Kidney glomerular epithelial cell (primary cell): ENCODE measurements at regions not wholly inside any gene's neighbourhood (a gene's known extent, or its start where the extent isn't known, plus 50 kb on each side); places are given as distances from the start of the nearest gene placed in this dataset.
A peak's percentile ranks its signal among the peaks of the same experiment; 100 is the strongest.

Source experiments
- DNase-seq: peaks from one replicate; lab custom pipeline; 2025; lab: John Stamatoyannopoulos, UW

GRCh38 chr7:156456032-156456431 lies 184.5 kb upstream of the RNF32 start:
- DNase-seq = no peak

GRCh38 chr7:156450473-156450872 lies 190.1 kb upstream of the RNF32 start:
- DNase-seq = no peak

- DNase-seq = no peak
These were observed 191.7 kb upstream of the RNF32 start for GRCh38 chr7:156448918-156449317.

GRCh38 chr7:156446990-156447389 lies 193.6 kb upstream of the RNF32 start:
- DNase-seq = no peak

GRCh38 chr7:156445997-156446761 lies 194.4 kb upstream of the RNF32 start:
- no peak for DNase-seq

- DNase-seq = no peak
These were observed 198.1 kb upstream of the RNF32 start for GRCh38 chr7:156442516-156442915.

- DNase-seq = no peak
These were observed 200.1 kb upstream of the RNF32 start for GRCh38 chr7:156440456-156440855.

GRCh38 chr7:156438011-156438410 lies 202.6 kb upstream of the RNF32 start:
- no peak for DNase-seq

GRCh38 chr7:156437021-156437614 lies 203.5 kb upstream of the RNF32 start:
- DNase-seq = no peak

- no peak for DNase-seq
These were observed 204.9 kb upstream of the RNF32 start for GRCh38 chr7:156435486-156436231.

GRCh38 chr7:156434706-156435105 lies 205.9 kb upstream of the RNF32 start:
- no peak for DNase-seq

GRCh38 chr7:156432018-156432417 lies 208.6 kb upstream of the RNF32 start:
- no peak for DNase-seq

GRCh38 chr7:156430109-156430508 lies 210.5 kb upstream of the RNF32 start:
- DNase-seq = no peak

GRCh38 chr7:156429514-156429913 lies 211.1 kb upstream of the RNF32 start:
- no peak for DNase-seq

GRCh38 chr7:156423876-156424275 lies 216.7 kb upstream of the RNF32 start:
- DNase-seq = peak; percentile 3

GRCh38 chr7:156420496-156420895 lies 220.1 kb upstream of the RNF32 start:
- no peak for DNase-seq

- no peak for DNase-seq
These were observed 220.8 kb upstream of the RNF32 start for GRCh38 chr7:156419782-156420181.

GRCh38 chr7:156402255-156402654 lies 238.3 kb upstream of the RNF32 start:
- DNase-seq = no peak

GRCh38 chr7:156401617-156402016 lies 239.0 kb upstream of the RNF32 start:
- DNase-seq = no peak

GRCh38 chr7:156400046-156400445 lies 240.5 kb upstream of the RNF32 start:
- DNase-seq = no peak

GRCh38 chr7:156397249-156397648 lies 243.3 kb upstream of the RNF32 start:
- DNase-seq = no peak

GRCh38 chr7:156389116-156389692 lies 251.4 kb upstream of the RNF32 start:
- DNase-seq = no peak

GRCh38 chr7:156386097-156386496 lies 254.5 kb upstream of the RNF32 start:
- no peak for DNase-seq
